ENCODE measurements at regions not wholly inside any gene's neighbourhood (a gene's known extent, or its start where the extent isn't known, plus 50 kb on each side); places are given as distances from the start of the nearest gene placed in this dataset.
A peak's percentile ranks its signal among the peaks of the same experiment; 100 is the strongest.

DNA sequence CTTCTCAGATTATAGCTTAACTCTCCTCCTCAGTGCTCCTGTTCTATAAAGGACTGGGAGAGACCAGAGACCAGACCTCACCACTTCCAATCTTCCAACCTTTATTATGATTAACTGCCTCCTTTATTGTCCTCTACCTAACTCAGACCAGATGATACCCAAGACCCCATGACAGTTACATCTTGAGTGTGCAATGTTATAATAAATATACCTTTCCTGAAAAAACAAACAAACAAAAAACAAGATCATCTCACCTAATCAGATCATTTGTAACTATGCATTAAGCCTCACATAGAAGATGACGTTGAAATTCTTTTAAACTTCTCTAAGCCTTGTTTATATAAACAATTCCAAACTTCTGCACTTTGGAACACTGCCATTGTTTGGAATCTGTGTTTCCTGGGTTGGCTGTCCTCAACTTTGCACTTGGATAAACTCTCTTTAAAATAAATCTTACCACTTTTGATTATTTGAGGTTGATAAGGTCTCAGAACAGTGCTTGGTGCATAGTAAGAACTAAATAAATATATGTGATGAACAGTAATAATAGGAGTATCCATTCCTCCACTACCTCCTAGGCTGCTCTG is 342.7 kb downstream of the TDRD15 start:
- DNase-seq (ENCODE audit: low read depth in 1 of 2, low spot score in 1 of 2) (no peak), ATAC-seq (no peak), FAIRE-seq (no peak)
- CTCF ChIA-PET, result no interaction called here
- Histone ChIP-seq H3K27ac (no peak overlapping the region), H3K9me3 (0 out of 3 replicates have a peak, but pooled peaks cover 2% of the 10 kb centered on the region), H3K4me1 (no peaks in the 10 kb centered on the region), H3K4me3 (no peak overlapping the region), H3K4me2 (no peak overlapping the region)
- TF ChIP-seq, protein P1, sequence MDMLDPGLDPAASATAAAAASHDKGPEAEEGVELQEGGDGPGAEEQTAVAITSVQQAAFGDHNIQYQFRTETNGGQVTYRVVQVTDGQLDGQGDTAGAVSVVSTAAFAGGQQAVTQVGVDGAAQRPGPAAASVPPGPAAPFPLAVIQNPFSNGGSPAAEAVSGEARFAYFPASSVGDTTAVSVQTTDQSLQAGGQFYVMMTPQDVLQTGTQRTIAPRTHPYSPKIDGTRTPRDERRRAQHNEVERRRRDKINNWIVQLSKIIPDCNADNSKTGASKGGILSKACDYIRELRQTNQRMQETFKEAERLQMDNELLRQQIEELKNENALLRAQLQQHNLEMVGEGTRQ (IDR thresholded peaks at IDR 0.05), result no peak
- TF ChIP-seq RARB (CRISPR knock-in tag; IDR thresholded peaks at IDR 0.05) (no peak), ELK1 (IDR thresholded peaks at IDR 0.05; ENCODE audit: low read depth, low read length) (no peak), HOXB5 (CRISPR knock-in tag; IDR thresholded peaks at IDR 0.05) (no peak), ZC3H11A (IDR thresholded peaks at IDR 0.05) (no peak), RCOR1 (IDR thresholded peaks at IDR 0.05; ENCODE audit: low read depth, low read length) (no peak), JUNB (IDR thresholded peaks at IDR 0.05) (no peak), TFCP2L1 (CRISPR knock-in tag; IDR thresholded peaks at IDR 0.05) (no peak), POLR2A (IDR thresholded peaks at IDR 0.05; ENCODE audit: low read length) (no peak), FOSB (CRISPR knock-in tag; IDR thresholded peaks at IDR 0.05) (no peak), POLR2AphosphoS2 (conservative IDR thresholded peaks at IDR 0.05; ENCODE audit: low read length) (no peak), MAFK (IDR thresholded peaks at IDR 0.05; ENCODE audit: partially characterized antibody) (no peak), HEYL (CRISPR knock-in tag; IDR thresholded peaks at IDR 0.05) (no peak), ZSCAN20 (CRISPR knock-in tag; IDR thresholded peaks at IDR 0.05) (no peak), NFE2L2 (conservative IDR thresholded peaks at IDR 0.05; ENCODE audit: low read length) (no peak), BHLHE40 (IDR thresholded peaks at IDR 0.05; ENCODE audit: low read depth, low read length) (no peak), SREBF2 (IDR thresholded peaks at IDR 0.05) (no peak), RFX5 (IDR thresholded peaks at IDR 0.05) (no peak)
- POLR2A ChIA-PET, result no interaction called here
- WGBS (ENCODE audit: missing lambda C conversion rate), result 0% methylated on average over 1 of the region's 1 CpG

- POLR2A ChIA-PET, result no interaction called here
- CTCF ChIA-PET, result no interaction called here
- Histone ChIP-seq H3K4me1 (no peaks in the 10 kb centered on the region), H3K9me3 (0 out of 3 replicates have a peak, but pooled peaks cover 2% of the 10 kb centered on the region), H3K4me3 (no peak overlapping the region), H3K27ac (no peak overlapping the region), H3K4me2 (no peak overlapping the region)
- FAIRE-seq (no peak), DNase-seq (ENCODE audit: low read depth in 1 of 2, low spot score in 1 of 2) (no peak), ATAC-seq (no peak)
- 0% methylated on average over 1 of the region's 1 CpG for WGBS (ENCODE audit: missing lambda C conversion rate)
- TF ChIP-seq SMC3 (IDR thresholded peaks at IDR 0.05), result no peak
- TF ChIP-seq MAFK (IDR thresholded peaks at IDR 0.05; ENCODE audit: partially characterized antibody), result peak; percentile 86
Observed at GRCh38 chr2:21467280-21467818, 343.6 kb downstream of the TDRD15 start.

DNA sequence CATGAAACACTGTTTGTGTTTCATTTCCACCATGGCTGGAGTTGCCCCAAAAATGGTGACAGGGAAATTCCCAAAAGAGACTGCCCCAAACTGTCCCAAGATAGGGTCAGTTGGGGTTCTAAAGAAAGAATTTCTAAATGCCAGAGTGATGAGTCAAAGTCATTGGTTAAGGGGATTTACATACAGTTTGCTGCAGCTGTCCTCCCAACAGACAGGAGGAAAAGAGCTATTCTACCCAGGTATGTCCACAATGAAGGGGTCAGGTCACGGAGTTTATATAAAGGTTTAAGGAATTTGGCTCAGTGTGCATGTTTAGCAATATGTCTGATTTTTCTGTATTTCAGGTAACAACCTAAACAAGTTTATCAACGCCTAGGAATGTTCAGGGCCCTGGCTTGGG is 344.1 kb downstream of the TDRD15 start:
- no peak for DNase-seq (ENCODE audit: low read depth in 1 of 2, low spot score in 1 of 2)
- TF ChIP-seq JUNB (IDR thresholded peaks at IDR 0.05), result no peak
- FAIRE-seq, result no peak
- H3K27ac ChIP-seq, result no peak overlapping the region
- no peak overlapping the region for H3K4me2 ChIP-seq
- ChIA-PET POLR2A (no interaction called here), CTCF (no interaction called here)
- H3K4me1 ChIP-seq, result no peaks in the 10 kb centered on the region
- ATAC-seq, result no peak
- no peak overlapping the region for H3K4me3 ChIP-seq
- 2% methylated on average over 2 of the region's 2 CpGs for whole genome bisulfite sequencing (ENCODE audit: missing lambda C conversion rate)
- H3K9me3 ChIP-seq, result 0 out of 3 replicates have a peak, but pooled peaks cover 2% of the 10 kb centered on the region

GRCh38 chr2:21468624-21469023 is 344.9 kb downstream of the TDRD15 start:
- WGBS (ENCODE audit: missing lambda C conversion rate), result 3% methylated on average over 4 of the region's 4 CpGs
- Histone ChIP-seq H3K4me1 (no peaks in the 10 kb centered on the region), H3K9me3 (0 out of 3 replicates have a peak, but pooled peaks cover 2% of the 10 kb centered on the region), H3K27ac (no peak overlapping the region), H3K4me2 (no peak overlapping the region), H3K4me3 (no peak overlapping the region)
- no peak for TF ChIP-seq JUN (IDR thresholded peaks at IDR 0.05)
- TF ChIP-seq PHF8 (IDR thresholded peaks at IDR 0.05; ENCODE audit: borderline replicate concordance, low read depth), result no peak
- TF ChIP-seq HOXB13 (CRISPR knock-in tag; IDR thresholded peaks at IDR 0.05; ENCODE audit: low read depth), result no peak
- TF ChIP-seq ZNF302 (CRISPR knock-in tag; IDR thresholded peaks at IDR 0.05), result no peak
- ChIA-PET POLR2A (no interaction called here), CTCF (no interaction called here)
- no peak for ATAC-seq
- DNase-seq (ENCODE audit: low read depth in 1 of 2, low spot score in 1 of 2), result no peak
- FAIRE-seq, result no peak
